H1 (cell line): ENCODE measurements at regions not wholly inside any gene's neighbourhood (a gene's known extent, or its start where the extent isn't known, plus 50 kb on each side); places are given as distances from the start of the nearest gene placed in this dataset.

Source experiments
- ATF3 ChIP-seq: IDR thresholded peaks from 2 replicates; pipeline ENCODE4 v1.6.1; 2011; ENCODE audit warnings: low read depth, mild to moderate bottlenecking, low read length; ENCODE audit not compliant: insufficient read depth
- EZH2 ChIP-seq: fragments of 200-600 bp; sonication (generic); IDR thresholded peaks from 2 replicates; pipeline ENCODE4 v1.7.1; 2012; ENCODE audit warnings: low read depth, mild to moderate bottlenecking, moderate library complexity, low read length, inconsistent platforms; ENCODE audit not compliant: severe bottlenecking
- GTF2F1 ChIP-seq: IDR thresholded peaks from 2 replicates; pipeline ENCODE4 v1.6.1; 2012; ENCODE audit warnings: low read depth, low read length, improper control_type of control experiment, borderline replicate concordance
- KDM5A ChIP-seq: fragments of 200-600 bp; IDR thresholded peaks from 2 replicates; pipeline ENCODE4 v1.7.1; 2012; ENCODE audit warnings: mild to moderate bottlenecking, low read length, inconsistent platforms, mixed read lengths
- POLR2AphosphoS5 ChIP-seq: IDR thresholded peaks from 2 replicates; pipeline ENCODE4 v1.6.1; 2011; ENCODE audit warnings: low read depth, low read length
- RBBP5 ChIP-seq: IDR thresholded peaks from 2 replicates; pipeline ENCODE4 v1.7.1; 2012; ENCODE audit warnings: low read depth, mild to moderate bottlenecking, inconsistent platforms, low read length, moderate library complexity, borderline replicate concordance
- SAP30 ChIP-seq: fragments of 300-600 bp; sonication (generic); IDR thresholded peaks from 2 replicates; pipeline ENCODE4 v1.7.1; 2012; ENCODE audit warnings: low read length, moderate library complexity, mild to moderate bottlenecking, inconsistent platforms; ENCODE audit not compliant: insufficient read depth, insufficient replicate concordance
- SRF ChIP-seq: IDR thresholded peaks from 2 replicates; pipeline ENCODE4 v1.6.1; 2011; ENCODE audit warnings: mild to moderate bottlenecking, low read depth, low read length, moderate library complexity
- TAF1 ChIP-seq: IDR thresholded peaks from 2 replicates; pipeline ENCODE4 v1.6.1; 2011; ENCODE audit warnings: mild to moderate bottlenecking, low read depth, low read length
- TF ChIP-seq, protein P1 (sequence below), 3 experiments: IDR thresholded peaks; 1 replicate in 2 of 3; 2 replicates in 1 of 3; pipeline versions ENCODE4 v1.5.1 to v1.6.1; 2011; ENCODE audit warnings: low read length in 3 of 3, mild to moderate bottlenecking in 3 of 3, inconsistent platforms in 2 of 3, low read depth in 1 of 3, moderate library complexity in 1 of 3; ENCODE audit not compliant: insufficient read depth in 1 of 3; ENCODE audit errors: control extremely low read depth in 1 of 3

DNA sequence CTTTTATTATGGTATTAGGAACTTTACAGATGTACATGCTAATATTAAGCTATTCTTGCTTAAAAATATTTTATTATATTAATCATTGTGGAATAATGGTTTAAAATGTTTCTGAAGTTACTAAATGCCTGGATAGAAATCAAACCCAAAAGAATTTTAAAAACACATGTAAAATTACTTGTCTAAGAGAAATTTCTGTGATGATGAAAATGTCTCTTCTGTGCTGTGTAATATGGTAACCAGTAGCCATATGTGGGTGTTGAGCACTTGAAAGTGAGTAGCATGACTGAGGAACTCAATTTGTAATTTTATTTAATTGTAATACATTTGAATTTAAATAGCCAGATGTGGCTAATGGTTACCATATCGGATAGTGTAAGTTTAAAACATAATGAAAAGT lies 66.7 kb upstream of the HSPB3 start:
- TF ChIP-seq KDM5A (no peak), SAP30 (no peak), SRF (no peak), GTF2F1 (no peak), ATF3 (no peak), EZH2 (no peak), TAF1 (no peak), POLR2AphosphoS5 (no peak), RBBP5 (no peak)
- TF ChIP-seq, protein P1, sequence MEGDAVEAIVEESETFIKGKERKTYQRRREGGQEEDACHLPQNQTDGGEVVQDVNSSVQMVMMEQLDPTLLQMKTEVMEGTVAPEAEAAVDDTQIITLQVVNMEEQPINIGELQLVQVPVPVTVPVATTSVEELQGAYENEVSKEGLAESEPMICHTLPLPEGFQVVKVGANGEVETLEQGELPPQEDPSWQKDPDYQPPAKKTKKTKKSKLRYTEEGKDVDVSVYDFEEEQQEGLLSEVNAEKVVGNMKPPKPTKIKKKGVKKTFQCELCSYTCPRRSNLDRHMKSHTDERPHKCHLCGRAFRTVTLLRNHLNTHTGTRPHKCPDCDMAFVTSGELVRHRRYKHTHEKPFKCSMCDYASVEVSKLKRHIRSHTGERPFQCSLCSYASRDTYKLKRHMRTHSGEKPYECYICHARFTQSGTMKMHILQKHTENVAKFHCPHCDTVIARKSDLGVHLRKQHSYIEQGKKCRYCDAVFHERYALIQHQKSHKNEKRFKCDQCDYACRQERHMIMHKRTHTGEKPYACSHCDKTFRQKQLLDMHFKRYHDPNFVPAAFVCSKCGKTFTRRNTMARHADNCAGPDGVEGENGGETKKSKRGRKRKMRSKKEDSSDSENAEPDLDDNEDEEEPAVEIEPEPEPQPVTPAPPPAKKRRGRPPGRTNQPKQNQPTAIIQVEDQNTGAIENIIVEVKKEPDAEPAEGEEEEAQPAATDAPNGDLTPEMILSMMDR (IDR thresholded peaks at IDR 0.05; ENCODE audit: control extremely low read depth in 1 of 3, insufficient read depth in 1 of 3, low read depth in 1 of 3, low read length in 3 of 3) = no peak
